Neuronal stem cell (in vitro differentiated cells): ENCODE measurements at regions not wholly inside any gene's neighbourhood (a gene's known extent, or its start where the extent isn't known, plus 50 kb on each side); places are given as distances from the start of the nearest gene placed in this dataset. TPM values are rescaled to one million over a fixed set of nuclear protein-coding genes. Genes with fewer than 3 reads are reported as not detected.

Source experiments
- DNase-seq: peaks from one replicate; pipeline ENCODE4 v3.0.0-alpha.2; 2013; ENCODE audit warnings: low spot score
- H2AFZ ChIP-seq: one replicate; pipeline ENCODE4 v1.6.1; 2013; ENCODE audit warnings: mild to moderate bottlenecking, low read length, inconsistent platforms
- H2AK5ac ChIP-seq: 2 replicates; pipeline ENCODE4 v1.6.1; 2013; ENCODE audit warnings: low read depth, mild to moderate bottlenecking, inconsistent platforms, low read length, moderate library complexity, mixed read lengths
- H2BK120ac ChIP-seq: 2 replicates; pipeline ENCODE4 v1.6.1; 2013; ENCODE audit warnings: low read depth, mild to moderate bottlenecking, inconsistent platforms, low read length, moderate library complexity, mixed read lengths
- H2BK12ac ChIP-seq: one replicate; pipeline ENCODE4 v1.6.1; 2013; ENCODE audit warnings: low read length, inconsistent platforms
- H2BK15ac ChIP-seq: 2 replicates; pipeline ENCODE4 v1.6.1; 2013; ENCODE audit warnings: mild to moderate bottlenecking, low read length, inconsistent platforms, mixed read lengths
- H2BK5ac ChIP-seq: one replicate; pipeline ENCODE4 v1.6.1; 2013; ENCODE audit warnings: inconsistent platforms, mild to moderate bottlenecking, low read length, moderate library complexity
- H3K14ac ChIP-seq: one replicate; pipeline ENCODE4 v1.6.1; 2013; ENCODE audit warnings: low read length, inconsistent platforms
- H3K18ac ChIP-seq: 2 replicates; pipeline ENCODE4 v1.6.1; 2013; ENCODE audit warnings: low read length, inconsistent platforms
- H3K23ac ChIP-seq: 2 replicates; pipeline ENCODE4 v1.6.1; 2013; ENCODE audit warnings: low read depth, mild to moderate bottlenecking, mixed read lengths, low read length, inconsistent platforms; ENCODE audit not compliant: poor library complexity
- H3K27ac ChIP-seq: replicated peaks from 3 replicates; pipeline ENCODE4 v1.5.1; 2013; ENCODE audit warnings: low read length, inconsistent platforms
- H3K27me3 ChIP-seq, 3 experiments: 2 replicates each; pipeline ENCODE4 v1.6.1; 2013; ENCODE audit warnings: low read length in 3 of 3, mild to moderate bottlenecking in 2 of 3, inconsistent platforms in 1 of 3, low read depth in 1 of 3, mixed read lengths in 1 of 3, moderate library complexity in 1 of 3; ENCODE audit not compliant: control insufficient read depth in 3 of 3, insufficient read depth in 3 of 3
- H3K36me3 ChIP-seq, 2 donors: replicated peaks in 1 of 2; 2 replicates each; pipeline ENCODE4 v1.6.1; 2013; ENCODE audit warnings: low read length in 2 of 2; ENCODE audit not compliant: control insufficient read depth in 2 of 2, insufficient read depth in 2 of 2
- H3K4ac ChIP-seq: 2 replicates; pipeline ENCODE4 v1.6.1; 2013; ENCODE audit warnings: inconsistent platforms, mild to moderate bottlenecking, low read length, moderate library complexity
- H3K4me1 ChIP-seq, 2 donors: 1 replicate in 1 of 2; 2 replicates in 1 of 2; pipeline ENCODE4 v1.6.1; 2013; ENCODE audit warnings: low read length in 2 of 2, low read depth in 1 of 2; ENCODE audit not compliant: control insufficient read depth in 2 of 2, insufficient read depth in 1 of 2
- H3K4me2 ChIP-seq: one replicate; pipeline ENCODE4 v1.6.1; 2013; ENCODE audit warnings: mild to moderate bottlenecking, low read length, inconsistent platforms; ENCODE audit not compliant: insufficient read depth, poor library complexity, severe bottlenecking
- H3K4me3 ChIP-seq, 2 donors: 2 replicates each; pipeline ENCODE4 v1.5.1; 2013; ENCODE audit warnings: low read length in 2 of 2, mild to moderate bottlenecking in 2 of 2, inconsistent platforms in 1 of 2, moderate library complexity in 1 of 2
- H3K79me1 ChIP-seq: one replicate; pipeline ENCODE4 v1.6.1; 2013; ENCODE audit warnings: low read depth, mild to moderate bottlenecking, inconsistent platforms, low read length, moderate library complexity
- H3K9ac ChIP-seq: one replicate; pipeline ENCODE4 v1.6.1; 2013; ENCODE audit warnings: mild to moderate bottlenecking, low read depth, low read length, inconsistent platforms; ENCODE audit not compliant: poor library complexity
- H3K9me3 ChIP-seq, 2 donors: replicated peaks in 1 of 2; 2 replicates each; pipeline versions ENCODE3 to v1.6.1; 2013; ENCODE audit warnings: low read length in 2 of 2, mild to moderate bottlenecking in 2 of 2, inconsistent platforms in 1 of 2, low read depth in 1 of 2, mixed read lengths in 1 of 2, moderate library complexity in 1 of 2; ENCODE audit not compliant: control insufficient read depth in 2 of 2, insufficient read depth in 1 of 2
- H4K8ac ChIP-seq: one replicate; pipeline ENCODE4 v1.6.1; 2013; ENCODE audit warnings: low read depth, mild to moderate bottlenecking, inconsistent platforms, low read length, moderate library complexity
- H4K91ac ChIP-seq: one replicate; pipeline ENCODE4 v1.6.1; 2013; ENCODE audit warnings: low read length, low read depth, mild to moderate bottlenecking, inconsistent platforms; ENCODE audit not compliant: poor library complexity
- WGBS, 2 donors: extraction: QIAGEN DNeasy Blood & Tissue Kit; methylation state at CpG; one replicate each; pipeline ENCODE4 v1.1.7; 2013; ENCODE audit warnings: missing lambda C conversion rate in 2 of 2, mixed read lengths in 1 of 2; ENCODE audit not compliant: insufficient read length in 2 of 2, insufficient replicate concordance in 1 of 2; ENCODE audit errors: extremely low coverage in 2 of 2; 5-methylcytosine and 5-hydroxymethylcytosine counted together
- small RNA-seq: library from polyadenylated mRNA; stranded (forward); fragments of <200 nt; extraction: miRNeasy Mini kit (QIAGEN cat#:217004); gene quantifications from one replicate; pipeline ENCODE3, GENCODE V24; 2013; ENCODE audit not compliant: insufficient read depth

DNA sequence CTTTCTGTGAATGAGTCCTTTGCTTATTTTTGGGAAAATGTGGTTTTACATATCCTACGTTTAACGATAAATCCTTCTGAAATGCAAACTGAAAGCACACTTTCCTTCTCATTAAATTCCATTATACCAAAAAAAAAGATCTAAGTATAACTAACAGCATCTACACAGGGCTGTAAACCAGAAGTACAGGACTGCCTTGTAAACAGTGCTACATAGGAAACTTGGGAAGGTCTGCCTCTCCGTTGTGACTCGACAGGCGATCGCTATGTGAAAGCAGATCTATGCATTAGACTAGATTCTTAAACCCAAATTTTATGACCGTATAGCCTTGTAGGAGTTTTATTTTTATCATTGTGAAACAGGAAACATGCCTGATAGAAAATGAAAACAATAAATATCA, 690.5 kb downstream of the ARHGAP15 start:
- no peak overlapping the region for H2BK120ac ChIP-seq
- no peak overlapping the region for H2AFZ ChIP-seq
- H3K4ac ChIP-seq, result no peak overlapping the region
- H4K91ac ChIP-seq, result no peak overlapping the region
- H3K4me3 ChIP-seq, result no peak overlapping the region
- no peak overlapping the region for H3K4me2 ChIP-seq
- no peak overlapping the region for H2BK12ac ChIP-seq
- no peak overlapping the region for H3K9ac ChIP-seq
- H4K8ac ChIP-seq, result no peak overlapping the region
- no peaks in the 10 kb centered on the region for H3K79me1 ChIP-seq
- no peaks in the 10 kb centered on the region for H3K27me3 ChIP-seq
- DNase-seq, result no peak
- peaks cover 0 to 4% of the 10 kb centered on the region in 2 donors for H3K4me1 ChIP-seq
- no peaks in the 10 kb centered on the region for H3K9me3 ChIP-seq
- H2BK15ac ChIP-seq, result no peak overlapping the region
- H3K14ac ChIP-seq, result no peak overlapping the region
- H3K18ac ChIP-seq, result no peak overlapping the region
- no CpG with 5 or more reads among the region's 7 CpGs for whole genome bisulfite sequencing, 2 donors
- no peak overlapping the region for H2AK5ac ChIP-seq
- no peak overlapping the region for H3K23ac ChIP-seq
- H3K27ac ChIP-seq, result no peak overlapping the region
- H3K36me3 ChIP-seq, result no peaks in the 10 kb centered on the region
- H2BK5ac ChIP-seq, result no peak overlapping the region

DNA sequence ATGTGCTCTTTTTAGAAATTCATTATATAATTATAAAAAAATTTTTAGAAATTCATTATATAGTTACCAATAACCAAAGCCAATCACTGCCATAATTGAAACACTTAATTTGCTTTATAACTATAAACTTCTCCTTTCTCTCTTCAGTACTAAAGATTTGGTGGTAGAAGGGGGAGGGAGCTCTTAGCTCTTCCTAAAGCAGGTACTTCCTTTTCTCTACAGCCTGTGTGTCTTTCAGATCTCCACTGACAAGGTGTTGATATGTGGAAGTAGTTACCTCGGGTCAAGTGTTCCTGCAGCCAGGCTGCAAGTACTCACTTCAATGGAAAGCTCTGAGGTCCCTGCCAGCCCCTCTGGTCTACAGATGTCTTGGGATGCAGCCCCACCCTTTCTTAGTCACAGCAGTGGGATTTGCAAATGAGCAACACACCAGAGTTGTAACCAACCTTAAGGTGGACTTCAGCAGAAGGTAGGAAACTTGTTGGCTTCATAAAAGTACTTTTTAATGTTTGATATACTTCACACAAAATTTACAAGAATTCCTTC, 690.0 kb downstream of the ARHGAP15 start:
- no CpG with 5 or more reads among the region's 1 CpG for WGBS, 2 donors
- Histone ChIP-seq H3K9ac (no peak overlapping the region), H3K14ac (no peak overlapping the region), H2AK5ac (no peak overlapping the region), H4K8ac (no peak overlapping the region), H2BK5ac (no peak overlapping the region), H2BK15ac (no peak overlapping the region), H4K91ac (no peak overlapping the region), H2AFZ (no peak overlapping the region), H3K27me3 (no peaks in the 10 kb centered on the region), H3K23ac (no peak overlapping the region), H3K4ac (no peak overlapping the region), H3K27ac (no peak overlapping the region), H3K79me1 (no peaks in the 10 kb centered on the region), H2BK12ac (no peak overlapping the region), H3K36me3 (no peaks in the 10 kb centered on the region), H3K4me3 (no peak overlapping the region), H3K18ac (no peak overlapping the region), H3K4me2 (no peak overlapping the region), H3K4me1 (peaks cover 0 to 4% of the 10 kb centered on the region in 2 donors), H3K9me3 (no peaks in the 10 kb centered on the region), H2BK120ac (no peak overlapping the region)
- DNase-seq, result no peak

Small RNAs in the stretch of these regions (small RNA-seq; reads per million reads assigned to genes)
- not detected for gene RF00019
